ENCODE measurements at regions not wholly inside any gene's neighbourhood (a gene's known extent, or its start where the extent isn't known, plus 50 kb on each side); places are given as distances from the start of the nearest gene placed in this dataset.

GRCh38 chr2:118709786-118710185 lies 137.7 kb downstream of the EN1 start:
- 62 to 74% methylated on average over 3 of the region's 3 CpGs for WGBS, 2 donors
- H3K9me3 ChIP-seq (ENCODE audit: control insufficient read depth in 2 of 2, insufficient read depth in 1 of 2, low read depth in 1 of 2, low read length in 1 of 2), result no peaks in the 10 kb centered on the region
- H3K27me3 ChIP-seq (ENCODE audit: control insufficient read depth in 1 of 2, insufficient read depth in 2 of 2, low read length in 2 of 2), result no peaks in the 10 kb centered on the region
- no peaks in the 10 kb centered on the region for H3K36me3 ChIP-seq (ENCODE audit: control insufficient read depth in 2 of 2, insufficient read depth in 2 of 2, low read length in 1 of 2)
- no peak overlapping the region for H3K4me3 ChIP-seq (ENCODE audit: low read depth in 1 of 2, low read length in 2 of 2)
- no peaks in the 10 kb centered on the region for H3K4me1 ChIP-seq (ENCODE audit: control insufficient read depth in 2 of 2, insufficient read depth in 2 of 2, low read length in 1 of 2)
- H3K27ac ChIP-seq (ENCODE audit: low read depth in 2 of 2, low read length in 1 of 2), result no peak overlapping the region

DNA sequence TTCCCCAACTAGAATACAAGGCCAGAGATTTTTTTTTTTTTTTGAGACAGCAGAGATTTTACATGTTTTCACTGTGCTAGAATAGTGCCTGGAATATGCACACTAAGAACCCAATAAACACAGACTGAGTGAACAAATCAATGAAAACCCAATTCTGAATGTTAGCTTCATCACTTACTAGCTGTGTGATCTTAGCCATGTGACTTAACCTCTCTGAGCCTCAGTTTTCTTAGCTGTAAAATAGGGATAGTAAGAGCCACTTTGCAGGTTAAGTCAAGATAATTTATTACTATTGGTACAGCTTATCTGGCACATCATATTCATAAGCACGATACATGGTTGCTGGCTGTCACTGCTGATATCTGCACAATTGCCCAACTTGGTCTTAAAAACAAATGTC lies 140.6 kb downstream of the EN1 start:
- H3K9me3 ChIP-seq (ENCODE audit: control insufficient read depth in 2 of 2, insufficient read depth in 1 of 2, low read depth in 1 of 2, low read length in 1 of 2), result no peaks in the 10 kb centered on the region
- H3K36me3 ChIP-seq (ENCODE audit: control insufficient read depth in 2 of 2, insufficient read depth in 2 of 2, low read length in 1 of 2), result no peaks in the 10 kb centered on the region
- H3K27me3 ChIP-seq (ENCODE audit: control insufficient read depth in 1 of 2, insufficient read depth in 2 of 2, low read length in 2 of 2), result no peaks in the 10 kb centered on the region
- no peak overlapping the region for H3K4me3 ChIP-seq (ENCODE audit: low read depth in 1 of 2, low read length in 2 of 2)
- H3K4me1 ChIP-seq (ENCODE audit: control insufficient read depth in 2 of 2, insufficient read depth in 2 of 2, low read length in 1 of 2), result no peaks in the 10 kb centered on the region
- WGBS, 2 donors, result 81 to 84% methylated on average over 1 of the region's 1 CpG
- H3K27ac ChIP-seq (ENCODE audit: low read depth in 2 of 2, low read length in 1 of 2), result no peak overlapping the region

GRCh38 chr2:118706371-118706770 lies 141.1 kb downstream of the EN1 start:
- H3K4me3 ChIP-seq (ENCODE audit: low read depth in 1 of 2, low read length in 2 of 2), result no peak overlapping the region
- 62 to 65% methylated on average over 4 of the region's 4 CpGs for WGBS, 2 donors
- H3K9me3 ChIP-seq (ENCODE audit: control insufficient read depth in 2 of 2, insufficient read depth in 1 of 2, low read depth in 1 of 2, low read length in 1 of 2), result peaks cover 0 to under 1% of the 10 kb centered on the region in 2 donors
- H3K36me3 ChIP-seq (ENCODE audit: control insufficient read depth in 2 of 2, insufficient read depth in 2 of 2, low read length in 1 of 2), result no peaks in the 10 kb centered on the region
- no peaks in the 10 kb centered on the region for H3K4me1 ChIP-seq (ENCODE audit: control insufficient read depth in 2 of 2, insufficient read depth in 2 of 2, low read length in 1 of 2)
- no peak overlapping the region for H3K27ac ChIP-seq (ENCODE audit: low read depth in 2 of 2, low read length in 1 of 2)
- H3K27me3 ChIP-seq (ENCODE audit: control insufficient read depth in 1 of 2, insufficient read depth in 2 of 2, low read length in 2 of 2), result no peaks in the 10 kb centered on the region

- H3K4me3 ChIP-seq (ENCODE audit: low read depth in 1 of 2, low read length in 2 of 2), result no peak overlapping the region
- no peaks in the 10 kb centered on the region for H3K4me1 ChIP-seq (ENCODE audit: control insufficient read depth in 2 of 2, insufficient read depth in 2 of 2, low read length in 1 of 2)
- no peaks in the 10 kb centered on the region for H3K27me3 ChIP-seq (ENCODE audit: control insufficient read depth in 1 of 2, insufficient read depth in 2 of 2, low read length in 2 of 2)
- WGBS, 2 donors, result 57 to 60% methylated on average over 1 of the region's 1 CpG
- no peak overlapping the region for H3K27ac ChIP-seq (ENCODE audit: low read depth in 2 of 2, low read length in 1 of 2)
- H3K9me3 ChIP-seq (ENCODE audit: control insufficient read depth in 2 of 2, insufficient read depth in 1 of 2, low read depth in 1 of 2, low read length in 1 of 2), result peaks cover 2% of the 10 kb centered on the region in 2 donors
- no peaks in the 10 kb centered on the region for H3K36me3 ChIP-seq (ENCODE audit: control insufficient read depth in 2 of 2, insufficient read depth in 2 of 2, low read length in 1 of 2)
Observed at GRCh38 chr2:118705032-118705431, 142.4 kb downstream of the EN1 start.

- 46 to 47% methylated on average over 13 of the region's 13 CpGs for WGBS, 2 donors
- Histone ChIP-seq H3K9me3 (ENCODE audit: control insufficient read depth in 2 of 2, insufficient read depth in 1 of 2, low read depth in 1 of 2, low read length in 1 of 2) (peaks cover 4 to 12% of the 10 kb centered on the region in 2 donors), H3K27me3 (ENCODE audit: control insufficient read depth in 1 of 2, insufficient read depth in 2 of 2, low read length in 2 of 2) (no peaks in the 10 kb centered on the region), H3K4me3 (ENCODE audit: low read depth in 1 of 2, low read length in 2 of 2) (no peak overlapping the region), H3K4me1 (ENCODE audit: control insufficient read depth in 2 of 2, insufficient read depth in 2 of 2, low read length in 1 of 2) (no peaks in the 10 kb centered on the region), H3K36me3 (ENCODE audit: control insufficient read depth in 2 of 2, insufficient read depth in 2 of 2, low read length in 1 of 2) (no peaks in the 10 kb centered on the region), H3K27ac (ENCODE audit: low read depth in 2 of 2, low read length in 1 of 2) (no peak overlapping the region)
Observed at GRCh38 chr2:118699447-118700175, 147.8 kb downstream of the EN1 start.

GRCh38 chr2:118698564-118698963 lies 148.9 kb downstream of the EN1 start:
- Histone ChIP-seq H3K27ac (ENCODE audit: low read depth in 2 of 2, low read length in 1 of 2) (no peak overlapping the region), H3K9me3 (ENCODE audit: control insufficient read depth in 2 of 2, insufficient read depth in 1 of 2, low read depth in 1 of 2, low read length in 1 of 2) (peaks cover 4 to 12% of the 10 kb centered on the region in 2 donors), H3K36me3 (ENCODE audit: control insufficient read depth in 2 of 2, insufficient read depth in 2 of 2, low read length in 1 of 2) (no peaks in the 10 kb centered on the region), H3K27me3 (ENCODE audit: control insufficient read depth in 1 of 2, insufficient read depth in 2 of 2, low read length in 2 of 2) (no peaks in the 10 kb centered on the region), H3K4me1 (ENCODE audit: control insufficient read depth in 2 of 2, insufficient read depth in 2 of 2, low read length in 1 of 2) (no peaks in the 10 kb centered on the region), H3K4me3 (ENCODE audit: low read depth in 1 of 2, low read length in 2 of 2) (no peak overlapping the region)
- WGBS, 2 donors, result 78 to 86% methylated on average over 6 of the region's 6 CpGs

- Histone ChIP-seq H3K27me3 (ENCODE audit: control insufficient read depth in 1 of 2, insufficient read depth in 2 of 2, low read length in 2 of 2) (no peaks in the 10 kb centered on the region), H3K9me3 (ENCODE audit: control insufficient read depth in 2 of 2, insufficient read depth in 1 of 2, low read depth in 1 of 2, low read length in 1 of 2) (peaks cover 4 to 12% of the 10 kb centered on the region in 2 donors), H3K4me1 (ENCODE audit: control insufficient read depth in 2 of 2, insufficient read depth in 2 of 2, low read length in 1 of 2) (no peaks in the 10 kb centered on the region), H3K36me3 (ENCODE audit: control insufficient read depth in 2 of 2, insufficient read depth in 2 of 2, low read length in 1 of 2) (no peaks in the 10 kb centered on the region), H3K4me3 (ENCODE audit: low read depth in 1 of 2, low read length in 2 of 2) (no peak overlapping the region), H3K27ac (ENCODE audit: low read depth in 2 of 2, low read length in 1 of 2) (no peak overlapping the region)
Observed at GRCh38 chr2:118697781-118698180, 149.7 kb downstream of the EN1 start.

DNA sequence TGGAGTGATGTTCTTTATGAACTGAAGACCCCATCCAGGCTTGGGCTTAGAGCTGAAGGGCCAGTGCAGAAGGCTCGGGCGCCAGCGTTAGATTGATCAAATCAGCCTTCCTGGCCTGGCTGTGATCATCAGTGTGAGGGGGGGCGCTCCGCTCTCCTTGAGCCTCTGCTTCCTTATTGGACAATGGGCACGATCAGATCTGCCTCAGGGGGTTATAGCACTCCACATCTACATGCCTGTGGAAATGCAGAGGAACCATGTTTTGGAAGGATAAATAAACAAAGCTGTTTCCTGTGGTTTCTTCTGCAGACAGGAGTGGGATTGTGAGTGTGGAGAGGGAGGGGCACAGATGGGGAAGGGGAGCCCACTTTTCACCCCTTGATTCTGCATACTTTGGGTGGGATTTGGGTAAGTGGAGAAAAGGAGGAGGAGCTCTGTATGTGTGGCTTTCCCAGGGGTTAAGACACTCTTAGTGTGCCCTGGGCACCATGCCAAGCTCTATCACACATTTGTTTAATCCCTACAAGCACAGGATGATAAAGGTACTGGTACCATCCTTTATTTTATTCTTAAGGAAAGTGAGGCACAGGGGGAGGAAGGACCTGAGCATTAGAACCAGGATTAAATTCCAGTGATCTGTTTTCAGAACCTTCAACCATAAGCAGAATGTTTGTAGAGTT lies 150.5 kb downstream of the EN1 start:
- no peak overlapping the region for H3K4me3 ChIP-seq (ENCODE audit: low read depth in 1 of 2, low read length in 2 of 2)
- no peaks in the 10 kb centered on the region for H3K27me3 ChIP-seq (ENCODE audit: control insufficient read depth in 1 of 2, insufficient read depth in 2 of 2, low read length in 2 of 2)
- H3K4me1 ChIP-seq (ENCODE audit: control insufficient read depth in 2 of 2, insufficient read depth in 2 of 2, low read length in 1 of 2), result no peaks in the 10 kb centered on the region
- H3K27ac ChIP-seq (ENCODE audit: low read depth in 2 of 2, low read length in 1 of 2), result no peak overlapping the region
- H3K9me3 ChIP-seq (ENCODE audit: control insufficient read depth in 2 of 2, insufficient read depth in 1 of 2, low read depth in 1 of 2, low read length in 1 of 2), result peaks cover 4 to 12% of the 10 kb centered on the region in 2 donors
- 64 to 72% methylated on average over 6 of the region's 6 CpGs for whole genome bisulfite sequencing, 2 donors
- H3K36me3 ChIP-seq (ENCODE audit: control insufficient read depth in 2 of 2, insufficient read depth in 2 of 2, low read length in 1 of 2), result no peaks in the 10 kb centered on the region

- Histone ChIP-seq H3K9me3 (ENCODE audit: control insufficient read depth in 2 of 2, insufficient read depth in 1 of 2, low read depth in 1 of 2, low read length in 1 of 2) (peaks cover 5 to 7% of the 10 kb centered on the region in 2 donors), H3K27me3 (ENCODE audit: control insufficient read depth in 1 of 2, insufficient read depth in 2 of 2, low read length in 2 of 2) (no peaks in the 10 kb centered on the region), H3K4me1 (ENCODE audit: control insufficient read depth in 2 of 2, insufficient read depth in 2 of 2, low read length in 1 of 2) (no peaks in the 10 kb centered on the region), H3K27ac (ENCODE audit: low read depth in 2 of 2, low read length in 1 of 2) (no peak overlapping the region), H3K36me3 (ENCODE audit: control insufficient read depth in 2 of 2, insufficient read depth in 2 of 2, low read length in 1 of 2) (no peaks in the 10 kb centered on the region), H3K4me3 (ENCODE audit: low read depth in 1 of 2, low read length in 2 of 2) (no peak overlapping the region)
- 45 to 52% methylated on average over 6 of the region's 6 CpGs for WGBS, 2 donors
Observed at GRCh38 chr2:118693287-118693822, 154.1 kb downstream of the EN1 start.
